H9 (cell line): ENCODE measurements at regions not wholly inside any gene's neighbourhood (a gene's known extent, or its start where the extent isn't known, plus 50 kb on each side); places are given as distances from the start of the nearest gene placed in this dataset.

Experiments
- DNase-seq: peaks from one replicate; pipeline ENCODE4 v3.0.0-alpha.2; 2017
- H2AFZ ChIP-seq: one replicate; pipeline ENCODE4 v1.6.1; 2013; ENCODE audit warnings: mild to moderate bottlenecking, low read length, control low read depth, moderate library complexity
- H2AK5ac ChIP-seq: 2 replicates; pipeline ENCODE4 v1.6.1; 2013; ENCODE audit warnings: low read length, control low read depth, mixed read lengths; ENCODE audit not compliant: insufficient read length
- H2BK120ac ChIP-seq: one replicate; pipeline ENCODE4 v1.6.1; 2013; ENCODE audit warnings: low read depth, mild to moderate bottlenecking, low read length, control low read depth, inconsistent platforms; ENCODE audit not compliant: poor library complexity, severe bottlenecking
- H2BK12ac ChIP-seq: 2 replicates; pipeline ENCODE4 v1.6.1; 2013; ENCODE audit warnings: low read length, control low read depth, mixed read lengths, low read depth; ENCODE audit not compliant: insufficient read length
- H2BK15ac ChIP-seq: 2 replicates; pipeline ENCODE4 v1.6.1; 2013; ENCODE audit warnings: low read depth, low read length, control low read depth
- H2BK20ac ChIP-seq: one replicate; pipeline ENCODE4 v1.6.1; 2013; ENCODE audit warnings: low read depth, mild to moderate bottlenecking, low read length, control low read depth, inconsistent platforms; ENCODE audit not compliant: poor library complexity, severe bottlenecking
- H2BK5ac ChIP-seq: 2 replicates; pipeline ENCODE4 v1.6.1; 2013; ENCODE audit warnings: low read length, control low read depth, mixed read lengths; ENCODE audit not compliant: insufficient read length
- H3K14ac ChIP-seq: 2 replicates; pipeline ENCODE4 v1.6.1; 2013; ENCODE audit warnings: low read length, control low read depth; ENCODE audit not compliant: insufficient read depth
- H3K18ac ChIP-seq: 2 replicates; pipeline ENCODE4 v1.6.1; 2013; ENCODE audit warnings: low read depth, mild to moderate bottlenecking, mixed read lengths, low read length, control low read depth; ENCODE audit not compliant: insufficient read length
- H3K23ac ChIP-seq: 2 replicates; pipeline ENCODE4 v1.6.1; 2013; ENCODE audit warnings: low read length, control low read depth, mixed read lengths, low read depth; ENCODE audit not compliant: insufficient read length
- H3K23me2 ChIP-seq: 2 replicates; pipeline ENCODE4 v1.6.1; 2013; ENCODE audit warnings: low read depth, mild to moderate bottlenecking, mixed read lengths, low read length, control low read depth; ENCODE audit not compliant: insufficient read length, poor library complexity, severe bottlenecking
- H3K27ac ChIP-seq: 2 replicates; pipeline ENCODE4 v1.5.1; 2013; ENCODE audit warnings: low read length, control low read depth, mixed read lengths, low read depth; ENCODE audit not compliant: insufficient read length
- H3K27me3 ChIP-seq: 2 replicates; pipeline ENCODE4 v1.6.1; 2013; ENCODE audit warnings: low read length, control low read depth, inconsistent platforms; ENCODE audit not compliant: insufficient read depth
- H3K4ac ChIP-seq: 2 replicates; pipeline ENCODE4 v1.6.1; 2013; ENCODE audit warnings: low read depth, mild to moderate bottlenecking, control low read depth, inconsistent platforms, low read length, moderate library complexity
- H3K4me1 ChIP-seq: 2 replicates; pipeline ENCODE4 v1.6.1; 2013; ENCODE audit warnings: low read length, control low read depth, inconsistent platforms; ENCODE audit not compliant: insufficient read depth
- H3K4me2 ChIP-seq: 2 replicates; pipeline ENCODE4 v1.6.1; 2013; ENCODE audit warnings: low read length, control low read depth, mixed read lengths; ENCODE audit not compliant: insufficient read length, insufficient read depth
- H3K56ac ChIP-seq: 2 replicates; pipeline ENCODE4 v1.6.1; 2013; ENCODE audit warnings: low read depth, mild to moderate bottlenecking, mixed read lengths, low read length, control low read depth; ENCODE audit not compliant: insufficient read length
- H3K79me1 ChIP-seq: 2 replicates; pipeline ENCODE4 v1.6.1; 2013; ENCODE audit warnings: low read depth, mild to moderate bottlenecking, moderate library complexity, low read length, control low read depth, inconsistent platforms; ENCODE audit not compliant: insufficient read depth, poor library complexity, severe bottlenecking
- H3K79me2 ChIP-seq: 2 replicates; pipeline ENCODE4 v1.6.1; 2013; ENCODE audit warnings: low read length, control low read depth, inconsistent platforms; ENCODE audit not compliant: insufficient read depth
- H3K9ac ChIP-seq: 2 replicates; pipeline ENCODE4 v1.6.1; 2013; ENCODE audit warnings: low read length, control low read depth, mixed read lengths; ENCODE audit not compliant: insufficient read length; ENCODE audit errors: extremely low read depth
- H3K9me3 ChIP-seq: one replicate; pipeline ENCODE4 v1.6.1; 2013; ENCODE audit warnings: low read depth, low read length, inconsistent platforms; ENCODE audit not compliant: control insufficient read depth
- H3T11ph ChIP-seq: one replicate; pipeline ENCODE4 v1.6.1; 2013; ENCODE audit warnings: mild to moderate bottlenecking, low read length, control low read depth, inconsistent platforms
- H4K20me1 ChIP-seq: one replicate; pipeline ENCODE4 v1.6.1; 2013; ENCODE audit not compliant: control insufficient read depth, insufficient read length, insufficient read depth
- H4K5ac ChIP-seq: 2 replicates; pipeline ENCODE4 v1.6.1; 2013; ENCODE audit warnings: low read depth, mild to moderate bottlenecking, mixed read lengths, low read length, control low read depth; ENCODE audit not compliant: insufficient read length
- H4K8ac ChIP-seq: replicated peaks from 2 replicates; pipeline ENCODE4 v1.6.1; 2013; ENCODE audit warnings: low read length, control low read depth, mixed read lengths, low read depth; ENCODE audit not compliant: insufficient read length
- H4K91ac ChIP-seq: 2 replicates; pipeline ENCODE4 v1.6.1; 2013; ENCODE audit warnings: low read depth, mild to moderate bottlenecking, moderate library complexity, mixed read lengths, low read length, control low read depth; ENCODE audit not compliant: insufficient read length
- H3K27ac Mint-ChIP-seq, 3 experiments: 2 replicates in 2 of 3; 3 replicates in 1 of 3; pipeline ENCODE4 v1.8.0; 2020 to 2021; ENCODE audit warnings: mixed read lengths in 3 of 3, mild to moderate bottlenecking in 1 of 3, moderate library complexity in 1 of 3
- H3K27me3 Mint-ChIP-seq: 2 replicates; pipeline ENCODE4 v1.8.0; 2021; ENCODE audit warnings: low read depth, mild to moderate bottlenecking, moderate library complexity, mixed read lengths
- H3K36me3 Mint-ChIP-seq, 3 experiments: 2 replicates in 2 of 3; 3 replicates in 1 of 3; pipeline ENCODE4 v1.8.0; 2020 to 2021; ENCODE audit warnings: low read depth in 3 of 3, mixed read lengths in 3 of 3; ENCODE audit not compliant: insufficient read depth in 1 of 3
- H3K4me1 Mint-ChIP-seq, 2 experiments: 2 replicates each; pipeline ENCODE4 v1.8.0; 2020; ENCODE audit warnings: mixed read lengths in 2 of 2
- H3K4me3 Mint-ChIP-seq, 2 experiments: 2 replicates in 1 of 2; 3 replicates in 1 of 2; pipeline ENCODE4 v1.8.0; 2020 to 2021; ENCODE audit warnings: mild to moderate bottlenecking in 2 of 2, mixed read lengths in 2 of 2, moderate library complexity in 1 of 2
- H3K9me3 Mint-ChIP-seq, 2 experiments: 2 replicates in 1 of 2; 3 replicates in 1 of 2; pipeline ENCODE4 v1.8.0; 2020; ENCODE audit warnings: mild to moderate bottlenecking in 2 of 2, mixed read lengths in 2 of 2, moderate library complexity in 1 of 2
- WGBS: extraction: QIAGEN DNeasy Blood & Tissue Kit; methylation state at CpG from one replicate; pipeline ENCODE4 v1.1.7; 2013; ENCODE audit warnings: missing lambda C conversion rate, low lambda C conversion rate, mixed read lengths; ENCODE audit not compliant: insufficient read length; ENCODE audit errors: extremely low coverage; 5-methylcytosine and 5-hydroxymethylcytosine counted together
- TF ChIP-seq, protein P1 (sequence below): fragments of 200-600 bp; sonication (generic); conservative IDR thresholded peaks from 3 replicates; pipeline ENCODE4 v1.8.0; 2021; ENCODE audit warnings: antibody characterized with exemption, mild to moderate bottlenecking

DNA sequence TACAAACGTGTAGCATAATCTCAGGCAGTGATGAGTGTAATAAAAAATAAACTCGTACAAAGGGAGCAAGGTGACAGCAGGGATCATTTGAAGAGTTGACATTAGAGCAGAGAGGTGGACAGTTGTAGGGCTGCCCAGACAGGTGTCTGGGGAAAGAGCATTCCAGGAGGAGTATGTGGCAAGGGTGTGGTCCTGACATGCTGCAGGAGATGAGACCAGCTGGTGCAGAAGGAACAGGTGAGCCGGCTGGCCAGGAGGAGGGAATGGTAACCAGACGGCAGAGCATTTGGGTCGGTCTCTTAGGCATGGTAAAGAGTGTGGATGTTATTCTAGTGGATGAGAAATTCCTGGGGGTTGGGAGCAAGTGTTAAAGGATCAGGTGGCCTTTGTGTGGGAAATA lies 306.3 kb downstream of the LMX1A start:
- no peaks in the 10 kb centered on the region for H3K79me1 ChIP-seq
- H2AK5ac ChIP-seq: no peak overlapping the region
- no peaks in the 10 kb centered on the region for H4K20me1 ChIP-seq
- no peak overlapping the region for H2BK12ac ChIP-seq
- H3K23ac ChIP-seq: no peak overlapping the region
- no peak overlapping the region for H2BK15ac ChIP-seq
- no peak overlapping the region for H2AFZ ChIP-seq
- H4K8ac ChIP-seq: no peak overlapping the region
- H3K4ac ChIP-seq: no peak overlapping the region
- H4K91ac ChIP-seq: no peak overlapping the region
- no peak for DNase-seq
- no peak overlapping the region for H3K56ac ChIP-seq
- H3K18ac ChIP-seq: no peak overlapping the region
- H3K14ac ChIP-seq: no peak overlapping the region
- H3T11ph ChIP-seq: no peak overlapping the region
- H3K27me3 Mint-ChIP-seq: peaks cover 3% of the 10 kb centered on the region; the same call in 1 of the 2 replicates
- H3K4me1 Mint-ChIP-seq: peaks cover 28 to 46% of the 10 kb centered on the region in 2 experiments
- no peaks in the 10 kb centered on the region; a peak in 1 of 5 replicates for H3K9me3 Mint-ChIP-seq
- no peak overlapping the region for H2BK5ac ChIP-seq
- no peak overlapping the region for H3K27ac ChIP-seq
- no peaks in the 10 kb centered on the region for H3K79me2 ChIP-seq
- H3K9me3 ChIP-seq: no peaks in the 10 kb centered on the region
- no peak overlapping the region for H3K9ac ChIP-seq
- H4K5ac ChIP-seq: no peak overlapping the region
- TF ChIP-seq, protein P1, sequence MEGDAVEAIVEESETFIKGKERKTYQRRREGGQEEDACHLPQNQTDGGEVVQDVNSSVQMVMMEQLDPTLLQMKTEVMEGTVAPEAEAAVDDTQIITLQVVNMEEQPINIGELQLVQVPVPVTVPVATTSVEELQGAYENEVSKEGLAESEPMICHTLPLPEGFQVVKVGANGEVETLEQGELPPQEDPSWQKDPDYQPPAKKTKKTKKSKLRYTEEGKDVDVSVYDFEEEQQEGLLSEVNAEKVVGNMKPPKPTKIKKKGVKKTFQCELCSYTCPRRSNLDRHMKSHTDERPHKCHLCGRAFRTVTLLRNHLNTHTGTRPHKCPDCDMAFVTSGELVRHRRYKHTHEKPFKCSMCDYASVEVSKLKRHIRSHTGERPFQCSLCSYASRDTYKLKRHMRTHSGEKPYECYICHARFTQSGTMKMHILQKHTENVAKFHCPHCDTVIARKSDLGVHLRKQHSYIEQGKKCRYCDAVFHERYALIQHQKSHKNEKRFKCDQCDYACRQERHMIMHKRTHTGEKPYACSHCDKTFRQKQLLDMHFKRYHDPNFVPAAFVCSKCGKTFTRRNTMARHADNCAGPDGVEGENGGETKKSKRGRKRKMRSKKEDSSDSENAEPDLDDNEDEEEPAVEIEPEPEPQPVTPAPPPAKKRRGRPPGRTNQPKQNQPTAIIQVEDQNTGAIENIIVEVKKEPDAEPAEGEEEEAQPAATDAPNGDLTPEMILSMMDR: no peak
- no peaks in the 10 kb centered on the region for H3K23me2 ChIP-seq
- H3K4me1 ChIP-seq: peaks cover 2% of the 10 kb centered on the region; the same call in 1 of the 2 replicates
- H2BK120ac ChIP-seq: no peak overlapping the region
- peaks cover 0 to 2% (median 0%) of the 10 kb centered on the region in 3 experiments; a peak in 2 of 7 replicates for H3K36me3 Mint-ChIP-seq
- H3K4me2 ChIP-seq: no peak overlapping the region
- no peaks in the 10 kb centered on the region for H3K27me3 ChIP-seq
- no peak overlapping the region for H3K4me3 Mint-ChIP-seq
- H2BK20ac ChIP-seq: no peak overlapping the region
- H3K27ac Mint-ChIP-seq: no peak overlapping the region; a peak in 1 of 7 replicates
- WGBS: no CpG with 5 or more reads among the region's 5 CpGs
